Loucy (cell line): ENCODE measurements at regions not wholly inside any gene's neighbourhood (a gene's known extent, or its start where the extent isn't known, plus 50 kb on each side); places are given as distances from the start of the nearest gene placed in this dataset.

Experiments
- EZH2phosphoT487 ChIP-seq: fragments of 200-600 bp; IDR thresholded peaks from 2 replicates; pipeline ENCODE4 v1.6.1; 2018; ENCODE audit warnings: antibody characterized with exemption, mild to moderate bottlenecking, moderate library complexity, borderline replicate concordance
- TF ChIP-seq, protein P1 (sequence below): fragments of 200-600 bp; sonication (generic); conservative IDR thresholded peaks from 2 replicates; pipeline ENCODE4 v1.5.1; 2014; ENCODE audit warnings: mild to moderate bottlenecking, antibody characterized with exemption, low read length

DNA sequence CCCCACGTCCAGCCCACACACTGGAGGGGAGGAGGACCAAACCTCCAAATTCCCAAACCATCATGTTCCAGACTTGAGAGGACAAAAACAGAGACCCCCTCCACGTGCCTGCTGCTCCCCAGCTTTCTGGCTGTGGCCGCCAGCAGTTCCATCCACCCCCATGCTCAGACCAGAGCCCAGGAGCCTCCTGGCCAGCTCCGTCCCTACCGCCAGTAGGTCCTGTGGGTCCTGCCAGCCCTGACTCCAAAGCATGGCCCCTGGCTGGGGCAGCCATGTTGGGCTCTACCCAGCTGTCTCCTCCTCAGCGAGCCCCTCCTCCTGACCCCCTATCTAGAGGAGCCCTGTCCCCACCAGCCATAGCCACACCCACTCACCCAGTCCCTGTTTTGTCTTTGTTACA, 227.3 kb upstream of the RTL1 start:
- TF ChIP-seq, protein P1, sequence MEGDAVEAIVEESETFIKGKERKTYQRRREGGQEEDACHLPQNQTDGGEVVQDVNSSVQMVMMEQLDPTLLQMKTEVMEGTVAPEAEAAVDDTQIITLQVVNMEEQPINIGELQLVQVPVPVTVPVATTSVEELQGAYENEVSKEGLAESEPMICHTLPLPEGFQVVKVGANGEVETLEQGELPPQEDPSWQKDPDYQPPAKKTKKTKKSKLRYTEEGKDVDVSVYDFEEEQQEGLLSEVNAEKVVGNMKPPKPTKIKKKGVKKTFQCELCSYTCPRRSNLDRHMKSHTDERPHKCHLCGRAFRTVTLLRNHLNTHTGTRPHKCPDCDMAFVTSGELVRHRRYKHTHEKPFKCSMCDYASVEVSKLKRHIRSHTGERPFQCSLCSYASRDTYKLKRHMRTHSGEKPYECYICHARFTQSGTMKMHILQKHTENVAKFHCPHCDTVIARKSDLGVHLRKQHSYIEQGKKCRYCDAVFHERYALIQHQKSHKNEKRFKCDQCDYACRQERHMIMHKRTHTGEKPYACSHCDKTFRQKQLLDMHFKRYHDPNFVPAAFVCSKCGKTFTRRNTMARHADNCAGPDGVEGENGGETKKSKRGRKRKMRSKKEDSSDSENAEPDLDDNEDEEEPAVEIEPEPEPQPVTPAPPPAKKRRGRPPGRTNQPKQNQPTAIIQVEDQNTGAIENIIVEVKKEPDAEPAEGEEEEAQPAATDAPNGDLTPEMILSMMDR, result no peak
- TF ChIP-seq EZH2phosphoT487, result no peak
